CD8-positive, alpha-beta memory T cell (primary cell): ENCODE measurements at regions not wholly inside any gene's neighbourhood (a gene's known extent, or its start where the extent isn't known, plus 50 kb on each side); places are given as distances from the start of the nearest gene placed in this dataset.

Experiments
- CTCF ChIA-PET: fragments of 350-600 bp; sonication (Branson Sonifier 250); formaldehyde crosslinking; loops from one replicate; lab custom pipeline; 2021; ENCODE audit warnings: antibody characterized with exemption; lab: Charles Lee
- POLR2A ChIA-PET: fragments of 350-600 bp; sonication (Branson Sonifier 250); formaldehyde crosslinking; loops from one replicate; lab custom pipeline; 2021; ENCODE audit warnings: antibody characterized with exemption; lab: Charles Lee
- DNase-seq, 5 donors: peaks; one replicate each; pipeline versions ENCODE4 v3.0.0 to v3.0.0-alpha.2; 2020 to 2022; ENCODE audit warnings: mixed read lengths in 1 of 5
- H3K27ac ChIP-seq: one replicate; pipeline ENCODE4 v1.7.0; 2013; ENCODE audit warnings: low read depth, mild to moderate bottlenecking, low read length, moderate library complexity
- H3K27me3 ChIP-seq: 2 replicates; pipeline ENCODE4 v1.7.0; 2013; ENCODE audit warnings: low read length, mild to moderate bottlenecking; ENCODE audit not compliant: insufficient read depth, poor library complexity, severe bottlenecking
- H3K36me3 ChIP-seq: 2 replicates; pipeline ENCODE4 v1.7.0; 2013; ENCODE audit warnings: mild to moderate bottlenecking, low read length, moderate library complexity; ENCODE audit not compliant: insufficient read depth
- H3K4me1 ChIP-seq: 2 replicates; pipeline ENCODE4 v1.7.0; 2013; ENCODE audit warnings: mild to moderate bottlenecking, low read length, moderate library complexity; ENCODE audit not compliant: insufficient read depth
- H3K4me3 ChIP-seq: 2 replicates; pipeline ENCODE4 v1.7.0; 2013; ENCODE audit warnings: mild to moderate bottlenecking, low read length
- H3K9me3 ChIP-seq: 2 replicates; pipeline ENCODE4 v1.7.0; 2013; ENCODE audit warnings: mild to moderate bottlenecking, low read length
- H3K27ac Mint-ChIP-seq, 8 donors: one replicate each; pipeline ENCODE4 v1.8.0; 2020 to 2021; ENCODE audit warnings: mixed read lengths in 8 of 8, mild to moderate bottlenecking in 6 of 8, inconsistent platforms in 3 of 8, moderate library complexity in 3 of 8
- H3K27me3 Mint-ChIP-seq, 2 donors: one replicate each; pipeline ENCODE4 v1.8.0; 2020 to 2021; ENCODE audit warnings: mixed read lengths in 2 of 2, mild to moderate bottlenecking in 1 of 2, moderate library complexity in 1 of 2
- H3K36me3 Mint-ChIP-seq, 3 donors: one replicate each; pipeline ENCODE4 v1.8.0; 2020 to 2021; ENCODE audit warnings: mixed read lengths in 3 of 3, inconsistent platforms in 1 of 3, mild to moderate bottlenecking in 1 of 3
- H3K4me1 Mint-ChIP-seq, 3 donors: one replicate each; pipeline ENCODE4 v1.8.0; 2020 to 2021; ENCODE audit warnings: mixed read lengths in 3 of 3, inconsistent platforms in 1 of 3, mild to moderate bottlenecking in 1 of 3
- H3K4me3 Mint-ChIP-seq, 7 donors: one replicate each; pipeline ENCODE4 v1.8.0; 2020 to 2021; ENCODE audit warnings: mixed read lengths in 7 of 7, mild to moderate bottlenecking in 6 of 7, moderate library complexity in 4 of 7, inconsistent platforms in 2 of 7
- H3K9me3 Mint-ChIP-seq, 5 donors: one replicate each; pipeline ENCODE4 v1.8.0; 2020 to 2022; ENCODE audit warnings: mixed read lengths in 5 of 5, mild to moderate bottlenecking in 3 of 5, moderate library complexity in 2 of 5, inconsistent platforms in 1 of 5

DNA sequence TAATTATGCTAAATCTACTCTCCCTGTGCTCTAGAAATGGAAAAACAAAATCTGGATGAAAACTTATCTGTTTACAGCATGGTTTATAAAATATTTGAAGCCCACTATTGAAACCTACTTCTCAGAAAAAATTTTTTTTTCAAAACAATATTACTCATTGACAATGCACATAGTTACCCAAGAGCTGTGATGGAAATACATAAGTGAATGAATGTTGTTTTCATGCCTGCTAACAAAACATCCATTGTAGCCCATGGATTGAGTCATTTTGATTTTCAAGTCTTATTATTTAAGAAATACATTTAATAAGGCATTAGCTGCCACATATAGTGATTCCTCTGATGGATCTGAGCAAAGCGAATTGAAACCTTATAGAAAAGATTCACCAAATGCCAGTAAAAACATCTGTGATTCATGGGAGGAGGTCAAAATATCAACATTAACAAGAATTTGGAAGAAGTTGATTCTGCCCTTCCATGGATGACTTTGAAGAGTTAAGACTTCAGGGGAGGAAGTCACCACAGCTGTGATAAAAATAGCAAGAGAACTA is 144.7 kb upstream of the HHIP start:
- H3K27me3 Mint-ChIP-seq, result peaks cover 0 to 1% of the 10 kb centered on the region in 2 donors
- H3K9me3 Mint-ChIP-seq, result peaks cover 0 to 3% (median 2%) of the 10 kb centered on the region in 5 donors
- no peak overlapping the region for H3K27ac Mint-ChIP-seq
- no peak for DNase-seq
- CTCF ChIA-PET, result no interaction called here
- no peaks in the 10 kb centered on the region for H3K27me3 ChIP-seq
- H3K4me1 ChIP-seq, result no peaks in the 10 kb centered on the region
- H3K27ac ChIP-seq, result no peak overlapping the region
- no peaks in the 10 kb centered on the region for H3K36me3 ChIP-seq
- H3K4me1 Mint-ChIP-seq, result no peaks in the 10 kb centered on the region
- H3K4me3 ChIP-seq, result no peak overlapping the region
- no peak overlapping the region for H3K4me3 Mint-ChIP-seq
- H3K36me3 Mint-ChIP-seq, result no peaks in the 10 kb centered on the region
- POLR2A ChIA-PET, result no interaction called here
- no peaks in the 10 kb centered on the region for H3K9me3 ChIP-seq

DNA sequence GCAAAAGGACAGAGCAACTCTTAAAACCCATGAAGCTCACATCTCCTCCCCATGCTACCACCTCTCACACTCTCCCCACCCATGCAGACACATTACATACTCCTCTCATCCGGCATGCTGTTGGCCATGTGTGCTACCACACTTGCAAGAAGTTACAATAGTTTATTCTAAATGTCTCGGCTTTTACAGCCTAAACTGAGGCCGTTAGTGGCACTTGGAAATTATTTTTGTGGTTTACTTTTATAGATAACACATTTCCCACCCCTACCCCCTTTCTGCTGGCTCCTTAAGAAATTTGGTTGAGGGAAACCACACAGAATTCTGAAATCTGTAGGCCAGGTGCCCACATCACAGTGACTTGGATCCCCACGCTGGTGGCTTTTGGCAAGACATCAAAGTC is 141.1 kb upstream of the HHIP start:
- Histone ChIP-seq H3K27me3 (no peaks in the 10 kb centered on the region), H3K9me3 (no peaks in the 10 kb centered on the region), H3K27ac (no peak overlapping the region), H3K4me3 (no peak overlapping the region), H3K36me3 (no peaks in the 10 kb centered on the region), H3K4me1 (no peaks in the 10 kb centered on the region)
- Mint-ChIP-seq H3K9me3 (no peaks in the 10 kb centered on the region), H3K27me3 (peaks cover 0 to 1% of the 10 kb centered on the region in 2 donors), H3K4me3 (no peak overlapping the region), H3K27ac (no peak overlapping the region), H3K36me3 (no peaks in the 10 kb centered on the region), H3K4me1 (no peaks in the 10 kb centered on the region)
- ChIA-PET CTCF (no interaction called here), POLR2A (no interaction called here)
- DNase-seq, result no peak

DNA sequence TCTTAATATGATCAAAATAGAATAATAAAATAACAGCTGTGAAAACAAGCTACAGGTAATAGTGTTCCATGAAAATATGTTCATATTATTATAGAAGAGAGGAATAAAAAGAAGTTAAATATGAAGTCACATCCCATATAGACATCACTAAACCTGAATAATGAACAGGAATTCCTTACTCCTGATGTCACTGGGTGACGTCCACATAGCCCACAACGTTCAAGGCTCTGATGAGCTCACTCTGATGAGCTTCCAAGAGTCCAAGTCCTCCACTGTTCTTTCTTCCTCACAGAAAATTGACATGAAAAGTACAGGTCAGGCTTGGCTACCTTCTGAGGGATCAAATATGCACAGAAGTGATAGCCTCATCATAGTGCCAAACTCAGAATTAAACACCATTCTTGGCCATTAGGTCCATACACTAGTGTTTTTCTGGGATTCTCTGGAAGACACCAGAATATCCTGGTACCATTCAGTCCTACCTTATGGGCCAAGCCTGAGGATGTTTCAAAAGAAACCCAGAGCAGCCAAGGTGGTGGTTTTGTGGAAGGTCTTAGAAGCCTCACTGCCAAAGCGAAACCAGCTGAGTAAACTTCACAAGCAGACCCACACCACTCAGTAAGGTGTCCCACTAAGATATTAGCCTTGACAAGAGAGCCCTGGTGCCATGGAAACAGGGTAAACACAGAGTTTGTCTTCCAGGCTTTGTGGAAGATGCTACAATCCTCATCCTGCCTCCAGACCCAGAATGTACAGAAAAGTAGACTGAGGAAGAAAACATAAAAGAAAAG is 138.4 kb upstream of the HHIP start:
- Mint-ChIP-seq H3K36me3 (no peaks in the 10 kb centered on the region), H3K27ac (no peak overlapping the region), H3K9me3 (no peaks in the 10 kb centered on the region), H3K4me3 (no peak overlapping the region), H3K27me3 (no peaks in the 10 kb centered on the region), H3K4me1 (no peaks in the 10 kb centered on the region)
- Histone ChIP-seq H3K4me1 (no peaks in the 10 kb centered on the region), H3K36me3 (no peaks in the 10 kb centered on the region), H3K27me3 (no peaks in the 10 kb centered on the region), H3K4me3 (no peak overlapping the region), H3K27ac (no peak overlapping the region), H3K9me3 (no peaks in the 10 kb centered on the region)
- no peak for DNase-seq
- CTCF ChIA-PET, result no interaction called here
- POLR2A ChIA-PET, result no interaction called here

DNA sequence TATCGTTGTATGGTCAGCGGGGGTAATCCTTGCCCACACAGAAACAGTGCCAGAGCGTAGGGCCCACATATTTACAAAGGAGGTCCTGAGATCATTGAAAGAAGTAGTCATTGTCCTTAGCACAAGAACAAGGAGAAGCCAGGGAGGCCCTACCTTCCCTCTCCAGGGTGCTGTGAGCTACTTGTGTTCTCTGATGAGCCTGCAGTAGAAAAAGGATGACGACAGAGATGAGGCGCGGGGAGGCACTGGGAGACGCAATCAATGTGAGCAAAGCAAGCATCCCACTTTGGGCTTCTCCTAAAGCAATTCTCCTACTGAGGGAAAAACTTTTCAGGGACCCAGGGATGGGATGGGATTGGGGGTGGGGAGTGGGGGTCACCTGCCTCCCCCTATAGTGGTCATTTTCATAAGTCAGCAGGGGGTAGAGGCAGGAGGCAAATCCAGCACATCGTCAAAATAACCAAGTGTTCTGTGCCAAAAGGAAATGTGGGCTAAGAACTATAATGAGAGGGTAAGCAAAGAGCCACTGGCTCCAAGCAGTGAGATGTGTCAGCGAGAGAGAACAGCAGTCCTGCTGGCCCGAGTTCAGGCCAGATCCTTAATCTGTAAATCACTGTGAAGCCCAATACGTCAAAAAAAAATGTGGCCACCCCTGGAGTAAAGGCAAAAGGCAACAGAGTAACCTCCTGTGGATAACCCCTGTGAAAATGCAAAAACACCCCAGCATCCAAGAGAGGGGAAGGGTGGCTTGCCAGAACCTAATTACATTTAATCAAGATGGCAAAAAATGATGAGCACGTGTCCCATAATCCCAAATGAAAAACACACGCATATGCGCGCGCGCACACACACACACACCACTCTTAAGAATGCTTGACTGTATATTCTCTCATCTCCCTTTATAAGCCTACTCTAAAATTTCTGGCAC is 136.6 kb upstream of the HHIP start:
- Mint-ChIP-seq H3K4me3 (no peak overlapping the region), H3K9me3 (peaks cover 0 to 2% (median 0%) of the 10 kb centered on the region in 5 donors), H3K36me3 (no peaks in the 10 kb centered on the region), H3K27me3 (no peaks in the 10 kb centered on the region), H3K27ac (no peak overlapping the region), H3K4me1 (no peaks in the 10 kb centered on the region)
- H3K27me3 ChIP-seq, result no peaks in the 10 kb centered on the region
- H3K4me1 ChIP-seq, result no peaks in the 10 kb centered on the region
- DNase-seq, result no peak
- no peaks in the 10 kb centered on the region for H3K9me3 ChIP-seq
- POLR2A ChIA-PET, result no interaction called here
- H3K27ac ChIP-seq, result no peak overlapping the region
- no peak overlapping the region for H3K4me3 ChIP-seq
- CTCF ChIA-PET, result no interaction called here
- H3K36me3 ChIP-seq, result no peaks in the 10 kb centered on the region

DNA sequence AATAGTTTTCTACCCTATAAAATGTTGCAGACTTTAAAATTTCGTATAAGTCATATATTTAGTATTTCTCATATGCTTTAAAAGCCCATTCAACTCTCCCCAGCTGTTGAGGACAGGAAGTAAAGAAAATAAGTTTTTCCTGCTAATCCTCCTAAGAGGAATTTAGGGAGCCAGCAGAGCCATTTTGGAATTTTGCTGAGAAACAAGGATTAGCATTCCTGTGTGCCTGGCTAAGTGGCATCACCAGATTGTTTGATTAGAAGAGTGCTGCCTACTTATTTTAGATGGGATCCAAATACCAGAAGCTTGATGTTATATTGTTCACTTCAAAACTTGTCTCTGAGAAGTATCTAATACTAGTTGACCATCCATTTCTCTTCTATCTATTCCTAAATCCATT is 131.2 kb upstream of the HHIP start:
- Mint-ChIP-seq H3K27ac (no peak overlapping the region), H3K27me3 (peaks cover 0 to 3% of the 10 kb centered on the region in 2 donors), H3K9me3 (peaks cover 0 to 2% (median 0%) of the 10 kb centered on the region in 5 donors), H3K4me3 (no peak overlapping the region), H3K4me1 (no peaks in the 10 kb centered on the region), H3K36me3 (no peaks in the 10 kb centered on the region)
- H3K27me3 ChIP-seq, result no peaks in the 10 kb centered on the region
- H3K4me1 ChIP-seq, result no peaks in the 10 kb centered on the region
- ChIA-PET CTCF (no interaction called here), POLR2A (no interaction called here)
- no peak overlapping the region for H3K27ac ChIP-seq
- H3K36me3 ChIP-seq, result no peaks in the 10 kb centered on the region
- no peak overlapping the region for H3K4me3 ChIP-seq
- no peak for DNase-seq
- no peaks in the 10 kb centered on the region for H3K9me3 ChIP-seq

DNA sequence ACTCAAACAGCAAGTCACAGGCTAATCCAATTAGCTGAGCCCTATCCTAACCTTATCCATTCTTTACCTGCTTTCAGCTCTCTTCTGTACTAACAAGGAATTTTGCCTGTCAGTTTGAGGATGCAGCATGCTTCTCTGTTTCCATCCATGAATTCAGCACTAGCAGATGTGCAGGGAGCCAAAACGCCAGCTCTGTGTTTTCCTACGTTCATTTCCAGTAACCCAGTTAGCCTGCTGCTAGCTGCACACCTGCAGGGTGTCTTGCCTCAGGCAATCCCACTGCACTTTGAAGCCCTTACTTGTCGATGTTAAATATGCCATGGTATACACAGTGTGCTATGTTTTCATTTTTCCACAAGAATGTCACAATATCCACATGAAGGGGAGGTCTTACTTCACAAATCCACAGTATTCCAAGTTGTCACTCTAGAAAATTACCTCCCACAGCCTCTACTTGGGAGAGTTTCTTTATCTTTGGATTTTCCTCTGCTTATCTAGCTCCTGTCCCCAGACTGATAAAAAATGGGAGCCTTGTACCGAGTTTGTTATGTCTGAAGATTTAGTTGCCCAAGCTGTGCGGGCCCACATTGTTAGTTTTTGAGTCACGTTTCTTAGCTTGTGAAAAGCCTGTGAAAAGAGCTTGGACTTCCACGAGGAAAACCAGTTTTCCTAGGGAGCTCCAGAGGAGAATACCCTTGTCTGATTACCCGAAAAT is 127.6 kb upstream of the HHIP start:
- no peaks in the 10 kb centered on the region for H3K9me3 Mint-ChIP-seq
- Histone ChIP-seq H3K27me3 (no peaks in the 10 kb centered on the region), H3K9me3 (no peaks in the 10 kb centered on the region), H3K4me1 (no peaks in the 10 kb centered on the region), H3K4me3 (no peak overlapping the region), H3K36me3 (no peaks in the 10 kb centered on the region), H3K27ac (no peak overlapping the region)
- POLR2A ChIA-PET, result no interaction called here
- peaks cover 0 to 5% of the 10 kb centered on the region in 2 donors for H3K27me3 Mint-ChIP-seq
- no peaks in the 10 kb centered on the region for H3K4me1 Mint-ChIP-seq
- H3K36me3 Mint-ChIP-seq, result no peaks in the 10 kb centered on the region
- no peak for DNase-seq
- H3K27ac Mint-ChIP-seq, result no peak overlapping the region
- CTCF ChIA-PET, result no interaction called here
- no peak overlapping the region for H3K4me3 Mint-ChIP-seq

DNA sequence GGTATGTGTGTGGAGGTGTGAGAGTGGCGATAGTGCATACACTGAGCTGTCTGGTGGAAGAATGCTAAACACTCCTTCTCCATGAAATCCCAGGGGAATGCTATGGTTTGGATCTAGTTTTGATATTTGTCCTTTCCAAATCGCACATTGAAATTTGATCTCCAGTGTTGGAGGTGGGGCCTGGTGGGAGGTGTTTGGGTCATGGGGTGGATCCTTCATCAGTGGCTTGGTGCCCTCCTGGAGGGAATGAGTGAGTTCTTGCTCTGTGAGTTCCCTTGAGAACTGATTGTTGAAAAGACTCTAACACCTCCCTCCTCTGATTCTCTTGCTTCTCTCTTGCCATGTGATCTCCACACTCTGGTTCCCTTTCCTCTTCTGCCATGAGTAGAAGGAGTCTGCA is 114.1 kb upstream of the HHIP start:
- Mint-ChIP-seq H3K27me3 (no peaks in the 10 kb centered on the region), H3K27ac (no peak overlapping the region), H3K36me3 (no peaks in the 10 kb centered on the region), H3K9me3 (peaks cover 0 to 7% (median 2%) of the 10 kb centered on the region in 5 donors), H3K4me3 (no peak overlapping the region), H3K4me1 (no peaks in the 10 kb centered on the region)
- H3K27ac ChIP-seq, result no peak overlapping the region
- H3K4me1 ChIP-seq, result no peaks in the 10 kb centered on the region
- no peak overlapping the region for H3K4me3 ChIP-seq
- H3K9me3 ChIP-seq, result no peaks in the 10 kb centered on the region
- ChIA-PET POLR2A (no interaction called here), CTCF (no interaction called here)
- no peaks in the 10 kb centered on the region for H3K27me3 ChIP-seq
- H3K36me3 ChIP-seq, result no peaks in the 10 kb centered on the region
- no peak for DNase-seq
